Mesodermal cell (in vitro differentiated cells): ENCODE measurements at regions not wholly inside any gene's neighbourhood (a gene's known extent, or its start where the extent isn't known, plus 50 kb on each side); places are given as distances from the start of the nearest gene placed in this dataset.
"Not testable (repeated sequence)": the region's sequence is repeated elsewhere in the genome, so short reads cannot be mapped to it uniquely, and the experiment has no call there.

Experiments
- H3K27ac ChIP-seq: 2 replicates; pipeline ENCODE4 v1.7.0; 2013; ENCODE audit warnings: mild to moderate bottlenecking, low read depth, low read length, moderate library complexity; ENCODE audit not compliant: severe bottlenecking
- H3K36me3 ChIP-seq: 2 replicates; pipeline ENCODE4 v1.7.1; 2013; ENCODE audit warnings: mild to moderate bottlenecking, low read length, moderate library complexity; ENCODE audit not compliant: control insufficient read depth, insufficient read depth
- H3K4me1 ChIP-seq: one replicate; pipeline ENCODE4 v1.7.1; 2013; ENCODE audit warnings: mild to moderate bottlenecking, low read length; ENCODE audit not compliant: insufficient read depth, control insufficient read depth, poor library complexity, severe bottlenecking
- H3K4me3 ChIP-seq: 2 replicates; pipeline ENCODE4 v1.7.0; 2013; ENCODE audit warnings: low read length, control low read depth, mild to moderate bottlenecking; ENCODE audit not compliant: insufficient read depth, poor library complexity, severe bottlenecking; ENCODE audit errors: extremely low read depth
- H3K9me3 ChIP-seq: 2 replicates; pipeline ENCODE4 v1.7.1; 2013; ENCODE audit warnings: mild to moderate bottlenecking, low read length, moderate library complexity; ENCODE audit not compliant: control insufficient read depth
- WGBS, 2 experiments: methylation state at CpG; one replicate each; pipeline ENCODE4 v1.1.5; 2013; ENCODE audit warnings: missing lambda C conversion rate in 2 of 2; ENCODE audit not compliant: insufficient coverage in 2 of 2; 5-methylcytosine and 5-hydroxymethylcytosine counted together

- 100% methylated on average over 2 of the region's 3 CpGs; no CpG with 5 or more reads in 1 of the 2 experiments for WGBS, 2 experiments
- Histone ChIP-seq H3K4me3 (no peak overlapping the region), H3K36me3 (no peaks in the 10 kb centered on the region), H3K27ac (no peak overlapping the region), H3K9me3 (no peaks in the 10 kb centered on the region), H3K4me1 (no peaks in the 10 kb centered on the region)
Measured at GRCh38 chr2:131584380-131584779, 56.7 kb downstream of the CCDC74A start.

- no peaks in the 10 kb centered on the region for H3K9me3 ChIP-seq
- H3K4me3 ChIP-seq = no peak overlapping the region
- H3K36me3 ChIP-seq = no peaks in the 10 kb centered on the region
- H3K4me1 ChIP-seq = no peaks in the 10 kb centered on the region
- WGBS, 2 experiments = 77 to 83% methylated on average over 4 of the region's 4 CpGs
- no peak overlapping the region for H3K27ac ChIP-seq
Measured at GRCh38 chr2:131584940-131585339, 57.3 kb downstream of the CCDC74A start.

GRCh38 chr2:131588152-131588873 is 60.6 kb downstream of the CCDC74A start:
- no peaks in the 10 kb centered on the region for H3K9me3 ChIP-seq
- no peak overlapping the region for H3K27ac ChIP-seq
- H3K4me3 ChIP-seq = no peak overlapping the region
- 70 to 93% methylated on average over 2 of the region's 5 CpGs for WGBS, 2 experiments
- no peaks in the 10 kb centered on the region for H3K4me1 ChIP-seq
- H3K36me3 ChIP-seq = no peaks in the 10 kb centered on the region

- not testable (repeated sequence) for H3K27ac ChIP-seq, H3K4me3 ChIP-seq, H3K9me3 ChIP-seq, H3K4me1 ChIP-seq, H3K36me3 ChIP-seq
- WGBS, 2 experiments = 60 to 90% methylated on average over 2 of the region's 6 CpGs
Measured at GRCh38 chr2:131589126-131589525, 61.4 kb downstream of the CCDC74A start.

DNA sequence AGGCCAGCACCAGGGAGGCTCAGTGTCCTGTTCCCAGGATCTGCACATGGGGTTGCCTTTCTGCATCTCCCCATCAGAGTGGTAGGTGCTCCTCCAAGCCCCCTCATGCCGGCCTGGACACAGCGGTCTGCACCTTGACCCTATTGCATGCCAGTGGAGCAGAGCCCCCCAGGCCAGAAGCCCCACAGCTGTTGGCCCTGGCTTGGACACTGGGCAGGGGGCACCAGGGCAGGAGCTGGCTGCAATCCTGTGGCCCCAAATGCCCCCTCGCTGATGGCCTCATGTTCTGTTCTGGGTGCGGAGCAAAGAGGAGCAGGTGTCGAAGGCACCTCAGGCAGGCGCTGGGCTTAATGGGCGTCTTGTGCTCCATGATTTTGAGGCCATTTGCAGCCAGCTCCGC is 62.7 kb downstream of the CCDC74A start:
- WGBS, 2 experiments = 94 to 95% methylated on average over 8 of the region's 8 CpGs
- Histone ChIP-seq H3K4me3 (no peak overlapping the region), H3K36me3 (no peaks in the 10 kb centered on the region), H3K4me1 (no peaks in the 10 kb centered on the region), H3K9me3 (no peaks in the 10 kb centered on the region), H3K27ac (no peak overlapping the region)

DNA sequence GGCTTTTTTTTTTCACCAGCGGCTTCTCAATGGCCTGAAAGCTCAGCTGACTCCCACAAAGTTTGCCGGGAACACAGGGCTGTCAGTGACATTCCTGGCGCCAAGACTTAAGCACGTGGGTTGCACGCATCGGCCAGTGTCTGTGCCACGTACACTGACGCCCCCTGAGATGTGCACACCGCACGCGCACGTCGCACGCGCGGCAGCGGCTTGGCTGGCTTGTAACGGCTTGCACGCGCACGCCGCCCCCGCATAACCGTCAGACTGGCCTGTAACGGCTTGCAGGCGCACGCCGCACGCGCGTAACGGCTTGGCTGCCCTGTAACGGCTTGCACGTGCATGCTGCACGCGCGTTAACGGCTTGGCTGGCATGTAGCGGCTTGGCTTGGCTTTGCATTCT is 63.2 kb downstream of the CCDC74A start:
- no peak overlapping the region for H3K4me3 ChIP-seq
- WGBS, 2 experiments = 92% methylated on average over 39 of the region's 39 CpGs
- H3K4me1 ChIP-seq = no peaks in the 10 kb centered on the region
- no peaks in the 10 kb centered on the region for H3K36me3 ChIP-seq
- H3K27ac ChIP-seq = no peak overlapping the region
- no peaks in the 10 kb centered on the region for H3K9me3 ChIP-seq

GRCh38 chr2:131596561-131596960 is 68.9 kb downstream of the CCDC74A start:
- 89% methylated on average over 1 of the region's 5 CpGs; no CpG with 5 or more reads in 1 of the 2 experiments for WGBS, 2 experiments
- H3K27ac ChIP-seq, H3K4me3 ChIP-seq, H3K9me3 ChIP-seq, H3K36me3 ChIP-seq, H3K4me1 ChIP-seq: not testable (repeated sequence)

DNA sequence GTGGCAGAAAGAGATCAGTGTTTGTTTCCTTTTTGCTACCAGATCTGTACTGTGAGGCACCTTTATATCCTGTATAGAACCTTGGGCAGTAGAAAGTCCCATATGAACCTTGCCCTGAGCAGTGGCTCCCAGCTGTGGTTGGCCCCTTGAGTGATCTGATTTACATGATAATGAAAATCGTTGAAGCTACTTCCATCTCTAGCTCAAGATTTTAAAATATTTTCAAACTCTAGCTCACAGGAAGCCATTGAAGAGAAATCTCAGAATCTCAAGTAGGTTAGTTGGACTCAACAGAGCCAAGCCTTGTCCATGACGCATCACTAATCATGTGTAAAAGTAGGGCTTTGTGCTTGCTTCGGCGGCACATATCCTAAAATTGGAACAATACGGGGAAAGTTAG is 74.8 kb downstream of the CCDC74A start:
- not testable (repeated sequence) for H3K4me1 ChIP-seq, H3K36me3 ChIP-seq, H3K9me3 ChIP-seq, H3K27ac ChIP-seq, H3K4me3 ChIP-seq
- WGBS, 2 experiments = no CpG with 5 or more reads among the region's 5 CpGs

- WGBS, 2 experiments = no CpG with 5 or more reads among the region's 2 CpGs
- H3K4me1 ChIP-seq, H3K9me3 ChIP-seq, H3K4me3 ChIP-seq, H3K36me3 ChIP-seq, H3K27ac ChIP-seq: not testable (repeated sequence)
Measured at GRCh38 chr2:131604652-131605051, 77.0 kb downstream of the CCDC74A start.

- not testable (repeated sequence) for H3K4me1 ChIP-seq
- 86% methylated on average over 1 of the region's 1 CpG; no CpG with 5 or more reads in 1 of the 2 experiments for WGBS, 2 experiments
Measured at GRCh38 chr2:131606366-131606765, 78.7 kb downstream of the CCDC74A start.

GRCh38 chr2:131607056-131607455 is 79.4 kb downstream of the CCDC74A start:
- 88 to 89% methylated on average over 2 to 5 of the region's 5 CpGs for whole genome bisulfite sequencing, 2 experiments
- H3K4me1 ChIP-seq, H3K4me3 ChIP-seq, H3K27ac ChIP-seq, H3K9me3 ChIP-seq, H3K36me3 ChIP-seq: not testable (repeated sequence)

More at GRCh38 chr2:131606366-131606765, 78.7 kb downstream of the CCDC74A start:
- H3K27ac ChIP-seq, H3K4me3 ChIP-seq, H3K9me3 ChIP-seq, H3K36me3 ChIP-seq: not testable (repeated sequence)
